ENCODE measurements at regions not wholly inside any gene's neighbourhood (a gene's known extent, or its start where the extent isn't known, plus 50 kb on each side); places are given as distances from the start of the nearest gene placed in this dataset.

DNA sequence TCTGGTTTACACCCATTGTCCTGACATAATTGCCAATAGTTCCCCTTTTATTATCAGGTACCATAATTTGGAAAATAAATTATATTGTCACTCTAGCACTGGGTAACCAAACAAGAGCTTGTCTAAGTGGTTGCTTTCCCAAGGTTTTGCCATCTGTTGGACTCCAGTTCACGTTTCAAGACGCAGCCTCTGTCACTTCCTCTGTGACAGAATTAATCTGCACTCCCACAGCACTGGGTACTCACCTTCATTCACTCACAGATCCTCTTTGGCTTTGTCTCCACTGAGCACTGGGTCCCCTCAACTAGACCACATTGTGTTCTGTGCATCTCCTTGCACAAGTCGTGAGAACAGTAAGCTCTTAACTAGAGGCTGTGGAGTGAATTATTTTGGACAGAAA lies 123.6 kb upstream of the JUN start:
- no peak overlapping the region for H2AFZ ChIP-seq
- H3K9me3 ChIP-seq (ENCODE audit: low read depth) = no peaks in the 10 kb centered on the region
- no peak overlapping the region for H3K4me2 ChIP-seq
- no peaks in the 10 kb centered on the region for H3K79me2 ChIP-seq
- H3K36me3 ChIP-seq (replicated peaks; ENCODE audit: insufficient read depth, low read depth) = no peaks in the 10 kb centered on the region
- no peaks in the 10 kb centered on the region for H4K20me1 ChIP-seq (ENCODE audit: insufficient read depth, poor library complexity, severe bottlenecking)
- no peak for DNase-seq (ENCODE audit: low spot score)
- H3K27me3 ChIP-seq = no peaks in the 10 kb centered on the region
- peaks cover 10% of the 10 kb centered on the region for H3K4me1 ChIP-seq (ENCODE audit: insufficient read depth)
- WGBS (ENCODE audit: low lambda C conversion rate, missing lambda C conversion rate) = 86% methylated on average over 3 of the region's 3 CpGs
- H3K27ac ChIP-seq = no peak overlapping the region
- H3K4me3 ChIP-seq = no peak overlapping the region
- no peaks in the 10 kb centered on the region for H3K9me2 ChIP-seq (replicated peaks; ENCODE audit: insufficient read depth)
- TF ChIP-seq, protein P1, sequence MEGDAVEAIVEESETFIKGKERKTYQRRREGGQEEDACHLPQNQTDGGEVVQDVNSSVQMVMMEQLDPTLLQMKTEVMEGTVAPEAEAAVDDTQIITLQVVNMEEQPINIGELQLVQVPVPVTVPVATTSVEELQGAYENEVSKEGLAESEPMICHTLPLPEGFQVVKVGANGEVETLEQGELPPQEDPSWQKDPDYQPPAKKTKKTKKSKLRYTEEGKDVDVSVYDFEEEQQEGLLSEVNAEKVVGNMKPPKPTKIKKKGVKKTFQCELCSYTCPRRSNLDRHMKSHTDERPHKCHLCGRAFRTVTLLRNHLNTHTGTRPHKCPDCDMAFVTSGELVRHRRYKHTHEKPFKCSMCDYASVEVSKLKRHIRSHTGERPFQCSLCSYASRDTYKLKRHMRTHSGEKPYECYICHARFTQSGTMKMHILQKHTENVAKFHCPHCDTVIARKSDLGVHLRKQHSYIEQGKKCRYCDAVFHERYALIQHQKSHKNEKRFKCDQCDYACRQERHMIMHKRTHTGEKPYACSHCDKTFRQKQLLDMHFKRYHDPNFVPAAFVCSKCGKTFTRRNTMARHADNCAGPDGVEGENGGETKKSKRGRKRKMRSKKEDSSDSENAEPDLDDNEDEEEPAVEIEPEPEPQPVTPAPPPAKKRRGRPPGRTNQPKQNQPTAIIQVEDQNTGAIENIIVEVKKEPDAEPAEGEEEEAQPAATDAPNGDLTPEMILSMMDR (IDR thresholded peaks at IDR 0.05; ENCODE audit: poor library complexity) = no peak
- TF ChIP-seq EZH2 (IDR thresholded peaks at IDR 0.05; ENCODE audit: borderline replicate concordance) (no peak), EZH2phosphoT487 (IDR thresholded peaks at IDR 0.05; ENCODE audit: low read depth, severe bottlenecking, unreplicated experiment) (no peak)

DNA sequence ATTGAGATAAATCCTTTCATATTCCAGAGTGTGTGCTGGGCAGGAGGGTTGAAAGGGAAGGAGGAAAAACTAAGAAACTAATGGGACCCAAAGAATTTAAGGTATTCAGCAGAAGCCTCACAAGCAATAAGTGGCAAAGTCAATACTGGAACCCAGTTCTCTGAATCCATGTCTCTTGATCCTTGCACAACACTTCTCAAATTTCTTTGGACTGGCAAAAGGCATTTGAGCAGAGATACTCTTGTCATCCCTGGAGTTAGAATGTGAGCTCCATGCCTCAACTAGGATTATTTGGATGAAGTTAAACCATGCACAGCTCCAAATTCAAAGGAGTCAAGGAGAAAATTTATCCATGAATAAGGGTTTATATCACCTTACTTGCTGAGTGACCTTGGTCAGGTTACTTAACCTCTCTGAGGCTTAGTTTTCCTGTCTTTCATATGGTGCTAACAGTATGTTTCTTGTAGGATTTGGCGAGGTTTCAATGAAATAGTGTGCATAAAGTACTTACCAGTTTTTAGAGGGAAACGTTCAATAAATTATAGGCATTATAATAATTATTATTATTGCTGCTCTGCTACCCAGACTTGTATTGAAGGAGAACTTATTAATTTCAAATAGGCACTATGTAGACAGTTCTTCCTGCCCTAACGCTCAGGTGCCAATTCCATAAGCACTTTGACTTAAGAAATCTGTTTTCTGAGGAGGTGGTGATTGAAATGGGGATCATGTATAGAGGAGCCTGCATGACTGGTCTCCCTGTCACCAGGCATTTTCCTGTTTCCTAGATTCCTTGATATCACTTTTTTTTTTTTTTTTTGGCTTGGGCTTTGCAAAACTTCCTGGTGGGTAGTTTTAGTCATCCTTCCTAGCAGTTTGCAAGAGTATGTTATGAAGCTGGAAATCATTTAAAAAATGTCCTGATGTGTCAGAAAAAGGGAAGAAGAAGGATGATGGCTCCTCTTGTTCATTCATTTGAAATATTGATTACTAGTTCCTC lies 125.0 kb upstream of the JUN start:
- 82% methylated on average over 3 of the region's 3 CpGs for WGBS (ENCODE audit: low lambda C conversion rate, missing lambda C conversion rate)
- Histone ChIP-seq H3K9me2 (replicated peaks; ENCODE audit: insufficient read depth) (no peaks in the 10 kb centered on the region), H4K20me1 (ENCODE audit: insufficient read depth, poor library complexity, severe bottlenecking) (no peaks in the 10 kb centered on the region), H3K4me3 (no peak overlapping the region), H3K27ac (peak overlapping the region; percentile 51), H3K36me3 (replicated peaks; ENCODE audit: insufficient read depth, low read depth) (no peaks in the 10 kb centered on the region), H3K4me2 (no peak overlapping the region), H3K79me2 (no peaks in the 10 kb centered on the region), H2AFZ (no peak overlapping the region), H3K4me1 (ENCODE audit: insufficient read depth) (peaks cover 3% of the 10 kb centered on the region), H3K27me3 (no peaks in the 10 kb centered on the region), H3K9me3 (ENCODE audit: low read depth) (no peaks in the 10 kb centered on the region)
- TF ChIP-seq, protein P1 (IDR thresholded peaks at IDR 0.05; ENCODE audit: poor library complexity) = no peak
- TF ChIP-seq EZH2 (IDR thresholded peaks at IDR 0.05; ENCODE audit: borderline replicate concordance) = no peak
- DNase-seq (ENCODE audit: low spot score) = no peak

DNA sequence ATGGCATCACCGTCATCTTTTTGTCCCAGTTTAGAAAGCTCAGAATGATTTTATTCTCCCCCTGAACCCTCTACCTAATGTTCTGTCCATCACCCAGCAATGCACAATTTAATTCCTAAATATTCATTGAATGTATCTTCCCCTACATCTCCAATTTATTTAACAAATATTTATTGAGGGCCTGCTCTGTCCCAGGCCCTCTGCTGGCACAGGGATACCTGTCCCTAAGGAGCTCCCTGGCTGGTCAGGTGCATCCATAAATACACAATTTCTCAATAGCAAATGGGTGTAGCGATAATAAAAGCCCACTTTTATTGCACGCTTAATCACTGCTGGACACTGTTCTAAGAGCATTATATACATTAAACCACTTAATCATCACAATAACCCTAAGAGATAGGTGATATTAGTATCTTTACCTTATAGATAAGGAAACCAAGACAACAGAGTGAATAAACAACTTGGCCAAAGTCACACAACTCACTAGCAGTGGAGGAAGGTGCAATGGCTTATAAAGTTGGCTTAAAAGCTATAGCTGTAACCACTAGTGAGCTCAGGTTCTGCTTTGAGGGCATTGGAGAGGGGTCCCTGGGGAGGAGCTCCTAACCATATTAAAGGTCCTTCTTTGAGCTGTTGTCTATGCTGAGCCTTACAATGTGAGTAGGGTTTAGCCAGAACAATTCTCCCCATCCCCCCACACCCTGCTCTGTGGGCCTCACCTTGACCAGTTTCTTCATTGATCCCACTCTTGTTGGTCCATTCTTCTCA lies 126.3 kb upstream of the JUN start:
- H4K20me1 ChIP-seq (ENCODE audit: insufficient read depth, poor library complexity, severe bottlenecking) = no peaks in the 10 kb centered on the region
- no peaks in the 10 kb centered on the region for H3K9me3 ChIP-seq (ENCODE audit: low read depth)
- no peak for DNase-seq (ENCODE audit: low spot score)
- no peaks in the 10 kb centered on the region for H3K36me3 ChIP-seq (replicated peaks; ENCODE audit: insufficient read depth, low read depth)
- TF ChIP-seq EZH2phosphoT487 (IDR thresholded peaks at IDR 0.05; ENCODE audit: low read depth, severe bottlenecking, unreplicated experiment) (no peak), EZH2 (IDR thresholded peaks at IDR 0.05; ENCODE audit: borderline replicate concordance) (no peak)
- TF ChIP-seq, protein P1 (IDR thresholded peaks at IDR 0.05; ENCODE audit: poor library complexity) = no peak
- H3K4me1 ChIP-seq (ENCODE audit: insufficient read depth) = peaks cover 3% of the 10 kb centered on the region
- H3K27me3 ChIP-seq = no peaks in the 10 kb centered on the region
- peak overlapping the region; percentile 78 for H3K27ac ChIP-seq
- H2AFZ ChIP-seq = no peak overlapping the region
- H3K4me2 ChIP-seq = no peak overlapping the region
- 72% methylated on average over 3 of the region's 3 CpGs for WGBS (ENCODE audit: low lambda C conversion rate, missing lambda C conversion rate)
- no peak overlapping the region for H3K4me3 ChIP-seq
- no peaks in the 10 kb centered on the region for H3K79me2 ChIP-seq
- no peaks in the 10 kb centered on the region for H3K9me2 ChIP-seq (replicated peaks; ENCODE audit: insufficient read depth)

All from hepatocyte (in vitro differentiated cells).